NCI-H1694 treated with DMSO at 0.1 percent for 48 hours (cell line): ENCODE measurements at regions not wholly inside any gene's neighbourhood (a gene's known extent, or its start where the extent isn't known, plus 50 kb on each side); places are given as distances from the start of the nearest gene placed in this dataset.
"Not testable (repeated sequence)": the region's sequence is repeated elsewhere in the genome, so short reads cannot be mapped to it uniquely, and the experiment has no call there.

Experiments
- DNase-seq: peaks from one replicate; lab custom pipeline; 2025; lab: John Stamatoyannopoulos, UW

- no peak for DNase-seq
These were observed 369.2 kb upstream of the NRP1 start for GRCh38 chr10:33703501-33704213.

- no peak for DNase-seq
These were observed 363.6 kb upstream of the NRP1 start for GRCh38 chr10:33698033-33698432.

GRCh38 chr10:33697016-33697415, 362.5 kb upstream of the NRP1 start:
- DNase-seq = no peak

- no peak for DNase-seq
These were observed 361.1 kb upstream of the NRP1 start for GRCh38 chr10:33695536-33695935.

- DNase-seq = not testable (repeated sequence)
These were observed 356.1 kb upstream of the NRP1 start for GRCh38 chr10:33690536-33690935.

GRCh38 chr10:33688506-33688905, 354.0 kb upstream of the NRP1 start:
- no peak for DNase-seq

- DNase-seq = no peak
These were observed 349.7 kb upstream of the NRP1 start for GRCh38 chr10:33684211-33684611.

- DNase-seq = no peak
These were observed 347.1 kb upstream of the NRP1 start for GRCh38 chr10:33681595-33681994.

- no peak for DNase-seq
These were observed 345.6 kb upstream of the NRP1 start for GRCh38 chr10:33680036-33680435.

GRCh38 chr10:33676606-33677339, 342.3 kb upstream of the NRP1 start:
- DNase-seq = no peak

- DNase-seq = no peak
These were observed 340.6 kb upstream of the NRP1 start for GRCh38 chr10:33674986-33675599.

- no peak for DNase-seq
These were observed 340.0 kb upstream of the NRP1 start for GRCh38 chr10:33674491-33674890.

- no peak for DNase-seq
These were observed 339.5 kb upstream of the NRP1 start for GRCh38 chr10:33673839-33674415.

GRCh38 chr10:33669904-33670303, 335.4 kb upstream of the NRP1 start:
- DNase-seq = no peak

GRCh38 chr10:33666686-33667480, 332.4 kb upstream of the NRP1 start:
- no peak for DNase-seq

GRCh38 chr10:33665501-33665900, 331.0 kb upstream of the NRP1 start:
- DNase-seq = no peak

GRCh38 chr10:33664070-33664469, 329.6 kb upstream of the NRP1 start:
- DNase-seq = no peak

- DNase-seq = peak; percentile 40
These were observed 327.3 kb upstream of the NRP1 start for GRCh38 chr10:33661580-33662336.

- DNase-seq = no peak
These were observed 325.9 kb upstream of the NRP1 start for GRCh38 chr10:33660329-33660728.

GRCh38 chr10:33657913-33658312, 323.4 kb upstream of the NRP1 start:
- no peak for DNase-seq
